ENCODE measurements at regions not wholly inside any gene's neighbourhood (a gene's known extent, or its start where the extent isn't known, plus 50 kb on each side); places are given as distances from the start of the nearest gene placed in this dataset.

DNA sequence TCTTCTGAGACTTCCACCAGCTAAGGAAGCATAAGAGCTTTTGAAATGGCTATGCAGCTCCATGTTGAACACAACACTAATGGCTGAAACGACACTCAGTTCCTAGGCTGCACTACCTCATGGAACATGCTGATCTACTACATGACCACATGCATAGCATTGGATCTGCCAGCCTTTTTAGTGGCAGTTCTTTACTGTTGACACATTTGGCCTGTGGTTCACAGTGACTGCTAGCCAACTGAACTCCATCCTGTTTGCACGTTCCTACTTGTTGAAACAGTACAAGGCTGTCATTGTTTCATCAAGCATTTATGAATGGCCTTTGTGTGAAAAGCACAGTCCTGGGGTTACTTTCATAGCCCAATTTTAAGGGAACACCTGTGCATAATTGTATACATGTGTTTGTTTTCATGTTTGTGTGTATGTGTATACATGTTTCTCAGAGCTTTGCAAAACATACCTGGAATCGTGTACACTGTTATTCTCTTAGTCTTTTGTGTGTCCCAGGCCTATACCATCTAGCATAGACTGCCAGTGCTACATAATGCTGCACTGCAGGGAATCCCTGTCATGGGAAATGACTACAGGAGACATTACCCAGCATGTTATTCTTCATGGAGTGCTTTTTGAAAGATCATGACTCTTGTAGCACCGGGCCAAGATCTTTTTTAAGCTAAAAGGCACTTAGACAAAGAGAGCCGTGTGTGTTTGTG lies 179.6 kb upstream of the ESRRG start:
- TF ChIP-seq, protein P1, sequence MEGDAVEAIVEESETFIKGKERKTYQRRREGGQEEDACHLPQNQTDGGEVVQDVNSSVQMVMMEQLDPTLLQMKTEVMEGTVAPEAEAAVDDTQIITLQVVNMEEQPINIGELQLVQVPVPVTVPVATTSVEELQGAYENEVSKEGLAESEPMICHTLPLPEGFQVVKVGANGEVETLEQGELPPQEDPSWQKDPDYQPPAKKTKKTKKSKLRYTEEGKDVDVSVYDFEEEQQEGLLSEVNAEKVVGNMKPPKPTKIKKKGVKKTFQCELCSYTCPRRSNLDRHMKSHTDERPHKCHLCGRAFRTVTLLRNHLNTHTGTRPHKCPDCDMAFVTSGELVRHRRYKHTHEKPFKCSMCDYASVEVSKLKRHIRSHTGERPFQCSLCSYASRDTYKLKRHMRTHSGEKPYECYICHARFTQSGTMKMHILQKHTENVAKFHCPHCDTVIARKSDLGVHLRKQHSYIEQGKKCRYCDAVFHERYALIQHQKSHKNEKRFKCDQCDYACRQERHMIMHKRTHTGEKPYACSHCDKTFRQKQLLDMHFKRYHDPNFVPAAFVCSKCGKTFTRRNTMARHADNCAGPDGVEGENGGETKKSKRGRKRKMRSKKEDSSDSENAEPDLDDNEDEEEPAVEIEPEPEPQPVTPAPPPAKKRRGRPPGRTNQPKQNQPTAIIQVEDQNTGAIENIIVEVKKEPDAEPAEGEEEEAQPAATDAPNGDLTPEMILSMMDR (IDR thresholded peaks at IDR 0.05), result no peak
- no peak for TF ChIP-seq POLR2A (IDR thresholded peaks at IDR 0.05)
